Right ventricle myocardium inferior (tissue), 1 donor: ENCODE measurements at regions not wholly inside any gene's neighbourhood (a gene's known extent, or its start where the extent isn't known, plus 50 kb on each side); places are given as distances from the start of the nearest gene placed in this dataset.

Experiments used
- ATAC-seq: fragments of 200-7000 bp; cut with Tn5 transposase; one replicate; pipeline ENCODE4 v1.9.1; 2020; ENCODE audit warnings: mild to moderate bottlenecking, moderate library complexity
- DNase-seq: peaks from one replicate; pipeline ENCODE4 v3.0.0; 2021; ENCODE audit errors: missing footprints
- intact Hi-C: fragments of 100-400 bp; cut with DNase I; formaldehyde crosslinking; loops from one replicate; pipeline ENCODE4 v1.11.0; 2022
- donor health status: DM: no; HTN: yes; CAD: no; lungs with severe emphysema.

GRCh38 chr4:123558865-123559264 lies 162.3 kb downstream of the SPRY1 start:
- DNase-seq: no peak
- no peak for ATAC-seq
- intact Hi-C loops: loop anchor here (10.0 kb wide), 2 partner anchors 154 to 186 kb away; no protein-coding TSS in a partner anchor

GRCh38 chr4:123559955-123560871 lies 163.6 kb downstream of the SPRY1 start:
- ATAC-seq (no peak), DNase-seq (no peak)
- intact Hi-C loops: loop anchor here (5.0 to 10.0 kb wide), 4 partner anchors 155 to 555 kb away; no protein-coding TSS in a partner anchor

DNA sequence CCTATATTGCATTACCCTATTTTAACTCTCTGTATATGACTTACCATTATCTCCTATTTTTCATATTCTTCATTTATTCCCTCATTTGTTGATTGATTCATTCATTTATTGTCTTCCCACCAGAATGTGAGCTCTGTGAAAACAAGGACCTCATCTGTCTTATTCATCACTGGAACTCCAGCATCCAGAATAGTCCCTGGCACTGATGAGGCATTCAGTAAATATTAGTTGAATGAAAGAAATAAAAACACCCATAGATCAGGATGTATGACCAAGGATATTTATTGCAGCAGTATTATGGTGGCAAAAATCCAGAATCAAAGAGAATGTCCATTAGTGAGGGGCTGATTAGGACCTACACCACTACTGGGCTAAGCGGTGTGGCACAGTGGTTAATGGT lies 164.9 kb downstream of the SPRY1 start:
- DNase-seq (no peak), ATAC-seq (no peak)
- intact Hi-C loops: loop anchor here (5.0 to 10.0 kb wide), 2 partner anchors 449 to 553 kb away; no protein-coding TSS in a partner anchor

GRCh38 chr4:123562994-123563750 lies 166.6 kb downstream of the SPRY1 start:
- intact Hi-C loops: loop anchor here (5.0 to 10.0 kb wide), 2 partner anchors 451 to 552 kb away; no protein-coding TSS in a partner anchor
- DNase-seq (no peak), ATAC-seq (no peak)

DNA sequence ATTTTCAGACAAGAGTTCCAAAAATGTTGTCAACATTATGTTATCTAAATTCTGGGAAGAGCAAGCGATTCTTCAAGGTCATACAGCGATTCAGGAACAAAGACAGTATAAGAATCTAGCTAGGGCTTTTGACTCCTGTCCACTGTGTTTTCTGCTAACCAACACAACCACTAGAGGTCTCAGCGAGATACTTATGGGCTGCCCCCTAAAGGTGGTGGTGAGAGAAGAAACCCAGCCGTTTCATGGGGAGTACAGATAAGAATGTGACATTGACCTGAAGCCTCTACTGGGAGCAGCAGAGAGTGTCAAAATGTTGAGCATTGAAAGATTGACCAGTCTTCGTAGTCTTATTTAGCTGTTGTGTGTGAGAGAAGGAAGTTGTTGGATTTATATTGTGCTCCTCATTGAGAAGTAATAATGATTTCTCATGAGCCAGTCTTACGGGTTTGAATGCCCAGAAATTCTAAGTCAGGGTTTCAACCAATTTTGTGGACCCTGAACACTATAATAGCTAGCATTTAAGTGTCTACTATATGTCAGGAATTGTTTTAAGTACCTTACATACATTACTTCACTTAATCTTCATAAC lies 168.3 kb downstream of the SPRY1 start:
- ATAC-seq (peak; percentile 91), DNase-seq (no peak)
- intact Hi-C loops: loop anchor here (5.0 to 10.0 kb wide), 3 partner anchors 92 to 550 kb away; no protein-coding TSS in a partner anchor

DNA sequence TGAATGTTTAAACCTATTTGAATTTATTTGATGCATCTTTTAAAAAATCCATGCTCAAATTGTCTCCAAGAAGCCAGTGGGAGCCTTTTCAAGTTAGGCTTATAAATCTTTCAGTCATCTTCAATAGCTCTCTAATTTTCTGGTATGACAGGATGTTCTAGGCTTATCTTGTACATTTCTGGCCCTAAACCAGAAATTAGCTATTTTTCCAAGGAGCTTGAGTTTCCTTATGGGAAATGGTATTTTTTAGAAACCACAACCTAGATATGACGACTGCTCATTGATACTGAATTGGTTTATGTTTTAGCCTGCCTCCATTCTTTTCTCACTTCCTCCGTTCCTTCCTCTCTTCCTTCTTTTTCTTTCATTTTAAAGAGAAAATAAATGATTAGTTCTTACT lies 172.3 kb downstream of the SPRY1 start:
- DNase-seq (no peak), ATAC-seq (no peak)
- intact Hi-C loops: loop anchor here (5.0 to 10.0 kb wide), 2 partner anchors 88 to 546 kb away; no protein-coding TSS in a partner anchor

- ATAC-seq (no peak), DNase-seq (no peak)
- intact Hi-C loops: loop anchor here (5.0 to 10.0 kb wide), 2 partner anchors 88 to 545 kb away; no protein-coding TSS in a partner anchor
Measured at GRCh38 chr4:123569541-123569940, 172.9 kb downstream of the SPRY1 start.

- ATAC-seq (no peak), DNase-seq (no peak)
- intact Hi-C loops: no loop called here
Measured at GRCh38 chr4:123573866-123574508, 177.4 kb downstream of the SPRY1 start.

DNA sequence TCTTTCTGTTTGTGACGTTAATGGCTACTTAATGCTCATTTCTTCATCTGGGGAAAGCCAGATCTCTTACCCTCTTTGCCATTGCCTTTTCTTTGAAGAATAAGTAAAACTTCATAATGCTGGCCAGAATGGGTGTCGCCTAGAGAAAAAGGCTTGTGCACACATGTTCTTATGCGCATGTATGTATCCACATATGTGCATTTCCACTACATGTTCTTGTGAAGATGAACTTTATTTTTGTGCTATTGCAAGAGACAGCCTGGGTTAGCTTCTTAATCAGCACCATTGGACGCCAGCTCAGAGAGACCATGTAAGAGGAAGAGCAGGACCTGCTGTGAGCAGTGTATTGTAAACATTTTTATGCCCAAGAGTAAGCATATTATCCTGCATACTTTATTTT lies 178.7 kb downstream of the SPRY1 start:
- intact Hi-C loops: no loop called here
- ATAC-seq (no peak), DNase-seq (no peak)

DNA sequence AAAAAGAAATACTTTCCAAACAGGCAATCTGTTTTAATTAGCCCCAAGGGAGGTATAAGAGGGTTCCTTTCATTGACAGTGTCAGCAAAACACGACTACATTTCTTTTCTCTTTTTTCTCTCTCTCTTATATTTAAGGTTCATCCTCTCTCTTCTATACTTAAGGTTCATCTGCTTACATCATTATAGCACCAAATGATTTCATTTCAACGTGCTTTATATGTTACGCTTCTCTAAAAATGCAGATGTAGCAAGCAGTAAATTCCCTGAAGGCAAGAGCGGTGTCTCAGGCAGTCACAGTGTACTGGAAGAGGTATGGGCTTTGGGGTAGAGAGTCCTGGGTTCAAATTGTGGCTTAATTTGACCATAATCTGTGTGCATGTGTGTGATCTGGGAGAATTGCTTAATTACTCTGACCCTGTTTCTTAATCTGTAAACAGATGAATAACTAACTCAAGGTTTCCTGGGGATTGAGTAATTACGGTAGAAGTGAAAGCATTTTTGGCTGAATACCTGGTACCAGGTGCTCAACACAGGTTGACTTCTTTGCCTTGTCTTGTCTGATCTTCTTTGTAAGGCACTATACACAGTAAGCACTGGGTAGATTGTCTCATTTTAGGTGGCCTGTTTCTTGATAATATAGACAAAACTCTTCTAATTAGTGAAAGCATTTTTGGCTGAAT lies 180.8 kb downstream of the SPRY1 start:
- DNase-seq (no peak), ATAC-seq (no peak)
- intact Hi-C loops: no loop called here

- ATAC-seq: no peak
- DNase-seq: no peak
- intact Hi-C loops: no loop called here
Measured at GRCh38 chr4:123578276-123579029, 181.9 kb downstream of the SPRY1 start.

DNA sequence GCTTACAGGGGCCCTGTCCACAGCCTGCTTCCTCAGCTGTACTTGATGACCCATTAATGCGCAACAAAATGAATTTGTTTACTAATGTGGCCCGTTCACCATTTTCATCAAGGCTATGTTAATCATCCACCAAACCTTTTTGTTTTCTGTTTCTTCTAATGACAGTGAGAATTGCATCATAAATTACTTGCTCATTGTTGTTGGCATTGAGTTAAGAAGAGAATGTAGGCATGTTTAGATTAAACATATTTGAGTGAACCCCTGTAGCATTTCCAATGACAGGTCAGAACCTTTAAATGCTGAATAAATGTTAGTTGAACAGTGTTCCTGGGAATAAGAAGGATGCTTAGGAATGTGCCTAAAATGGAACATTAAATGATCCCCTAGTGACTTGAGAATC lies 183.4 kb downstream of the SPRY1 start:
- ATAC-seq: no peak
- intact Hi-C loops: no loop called here
- DNase-seq: no peak

GRCh38 chr4:123580981-123581664 lies 184.5 kb downstream of the SPRY1 start:
- DNase-seq: no peak
- ATAC-seq: no peak
- intact Hi-C loops: no loop called here

- ATAC-seq (no peak), DNase-seq (no peak)
- intact Hi-C loops: no loop called here
Measured at GRCh38 chr4:123581802-123582201, 185.2 kb downstream of the SPRY1 start.

GRCh38 chr4:123583043-123583442 lies 186.4 kb downstream of the SPRY1 start:
- intact Hi-C loops: no loop called here
- DNase-seq (no peak), ATAC-seq (no peak)

DNA sequence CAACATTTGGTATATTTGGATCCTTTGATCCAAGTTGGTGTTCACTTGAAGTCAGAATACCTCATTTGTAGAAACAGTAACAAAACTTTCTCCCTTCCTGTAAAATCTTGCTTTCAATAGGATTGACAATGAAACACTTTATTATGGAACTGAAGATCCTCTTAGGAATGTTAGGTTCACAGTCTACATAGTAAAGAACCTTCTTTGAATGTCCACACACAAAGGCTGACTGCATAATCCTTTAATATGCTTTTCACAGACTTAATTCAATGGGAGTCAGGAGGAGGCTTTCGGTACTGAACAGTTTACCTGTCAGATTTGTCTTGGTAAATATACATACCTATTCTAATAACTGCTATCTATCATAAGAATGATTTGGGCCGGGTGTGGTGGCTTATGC lies 188.5 kb downstream of the SPRY1 start:
- no peak for DNase-seq
- intact Hi-C loops: no loop called here
- no peak for ATAC-seq

DNA sequence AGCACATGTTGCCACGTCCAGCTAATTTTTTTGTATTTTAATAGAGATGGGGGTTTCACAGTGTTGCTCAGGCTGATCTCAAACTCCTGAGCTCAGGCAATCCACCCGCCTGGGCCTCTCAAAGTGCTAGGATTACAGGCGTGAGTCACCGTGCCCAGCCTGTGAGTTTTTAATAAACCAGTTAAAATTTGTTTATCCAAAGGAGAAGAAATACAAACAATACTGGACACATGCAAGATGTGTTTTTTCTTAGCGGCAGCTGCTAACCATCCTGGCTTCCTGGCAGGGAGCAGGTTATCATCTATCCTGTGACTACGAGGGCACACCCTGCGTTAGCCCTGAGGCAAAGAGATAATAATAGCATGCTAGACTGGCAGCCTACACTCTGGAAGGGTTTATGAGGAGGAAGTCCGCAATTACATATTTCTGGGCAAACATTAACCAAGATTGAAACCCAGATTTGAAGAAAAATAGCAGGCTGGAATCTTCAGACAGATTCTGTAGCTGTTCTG lies 191.4 kb downstream of the SPRY1 start:
- DNase-seq (no peak), ATAC-seq (peak; percentile 69)
- intact Hi-C loops: no loop called here
